ENCODE measurements at regions not wholly inside any gene's neighbourhood (a gene's known extent, or its start where the extent isn't known, plus 50 kb on each side); places are given as distances from the start of the nearest gene placed in this dataset.

- TF ChIP-seq CTCF (IDR thresholded peaks at IDR 0.05): no peak
- no peak overlapping the region for H3K4me3 ChIP-seq
- DNase-seq (ENCODE audit: low spot score): no peak
- H3K27ac ChIP-seq: no peak overlapping the region
Observed at GRCh38 chr12:93100610-93101009, 171.5 kb upstream of the EEA1 start.

GRCh38 chr12:93101367-93101766 lies 172.3 kb upstream of the EEA1 start:
- DNase-seq (ENCODE audit: low spot score): no peak
- Histone ChIP-seq H3K4me3 (no peak overlapping the region), H3K27ac (no peak overlapping the region)
- TF ChIP-seq CTCF (IDR thresholded peaks at IDR 0.05): no peak

- TF ChIP-seq CTCF (IDR thresholded peaks at IDR 0.05): no peak
- no peak for DNase-seq (ENCODE audit: low spot score)
- Histone ChIP-seq H3K27ac (no peak overlapping the region), H3K4me3 (no peak overlapping the region)
Observed at GRCh38 chr12:93102312-93102711, 173.2 kb upstream of the EEA1 start.

GRCh38 chr12:93102744-93103143 lies 173.6 kb upstream of the EEA1 start:
- DNase-seq (ENCODE audit: low spot score): no peak
- Histone ChIP-seq H3K27ac (no peak overlapping the region), H3K4me3 (no peak overlapping the region)
- TF ChIP-seq CTCF (IDR thresholded peaks at IDR 0.05): no peak

- Histone ChIP-seq H3K4me3 (no peak overlapping the region), H3K27ac (no peak overlapping the region)
- DNase-seq (ENCODE audit: low spot score): no peak
- TF ChIP-seq CTCF (IDR thresholded peaks at IDR 0.05): no peak
Observed at GRCh38 chr12:93103154-93103553, 174.1 kb upstream of the EEA1 start.

- TF ChIP-seq CTCF (IDR thresholded peaks at IDR 0.05): no peak
- Histone ChIP-seq H3K4me3 (no peak overlapping the region), H3K27ac (no peak overlapping the region)
- no peak for DNase-seq (ENCODE audit: low spot score)
Observed at GRCh38 chr12:93104535-93104934, 175.4 kb upstream of the EEA1 start.

GRCh38 chr12:93106910-93107309 lies 177.8 kb upstream of the EEA1 start:
- H3K27ac ChIP-seq: no peak overlapping the region
- TF ChIP-seq CTCF (IDR thresholded peaks at IDR 0.05): no peak
- DNase-seq (ENCODE audit: low spot score): no peak
- H3K4me3 ChIP-seq: no peak overlapping the region
